NB4 (cell line): ENCODE measurements at regions not wholly inside any gene's neighbourhood (a gene's known extent, or its start where the extent isn't known, plus 50 kb on each side); places are given as distances from the start of the nearest gene placed in this dataset.

Source experiments
- DNase-seq: peaks from one replicate; pipeline ENCODE4 v3.0.0; 2010; ENCODE audit warnings: low read depth
- H3K4me3 ChIP-seq: one replicate; pipeline ENCODE4 v1.5.1; 2011; ENCODE audit warnings: mild to moderate bottlenecking, low read depth, low read length, moderate library complexity
- MYC ChIP-seq: IDR thresholded peaks from 2 replicates; pipeline ENCODE4 v1.6.1; 2011; ENCODE audit warnings: low read depth, low read length
- POLR2A ChIP-seq: IDR thresholded peaks from 2 replicates; pipeline ENCODE4 v1.6.1; 2011; ENCODE audit warnings: mild to moderate bottlenecking; ENCODE audit not compliant: insufficient read length; ENCODE audit errors: extremely low read depth
- TF ChIP-seq, protein P1 (sequence below): IDR thresholded peaks from one replicate; pipeline ENCODE4 v1.5.1; 2012; ENCODE audit warnings: low read depth, low read length
- TF ChIP-seq, protein P2 (sequence below): IDR thresholded peaks from 2 replicates; pipeline ENCODE4 v1.6.1; 2011; ENCODE audit warnings: low read depth, low read length

- DNase-seq: no peak
- H3K4me3 ChIP-seq: no peak overlapping the region
- no peak for TF ChIP-seq POLR2A
- TF ChIP-seq, protein P1, sequence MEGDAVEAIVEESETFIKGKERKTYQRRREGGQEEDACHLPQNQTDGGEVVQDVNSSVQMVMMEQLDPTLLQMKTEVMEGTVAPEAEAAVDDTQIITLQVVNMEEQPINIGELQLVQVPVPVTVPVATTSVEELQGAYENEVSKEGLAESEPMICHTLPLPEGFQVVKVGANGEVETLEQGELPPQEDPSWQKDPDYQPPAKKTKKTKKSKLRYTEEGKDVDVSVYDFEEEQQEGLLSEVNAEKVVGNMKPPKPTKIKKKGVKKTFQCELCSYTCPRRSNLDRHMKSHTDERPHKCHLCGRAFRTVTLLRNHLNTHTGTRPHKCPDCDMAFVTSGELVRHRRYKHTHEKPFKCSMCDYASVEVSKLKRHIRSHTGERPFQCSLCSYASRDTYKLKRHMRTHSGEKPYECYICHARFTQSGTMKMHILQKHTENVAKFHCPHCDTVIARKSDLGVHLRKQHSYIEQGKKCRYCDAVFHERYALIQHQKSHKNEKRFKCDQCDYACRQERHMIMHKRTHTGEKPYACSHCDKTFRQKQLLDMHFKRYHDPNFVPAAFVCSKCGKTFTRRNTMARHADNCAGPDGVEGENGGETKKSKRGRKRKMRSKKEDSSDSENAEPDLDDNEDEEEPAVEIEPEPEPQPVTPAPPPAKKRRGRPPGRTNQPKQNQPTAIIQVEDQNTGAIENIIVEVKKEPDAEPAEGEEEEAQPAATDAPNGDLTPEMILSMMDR: no peak
- TF ChIP-seq, protein P2, sequence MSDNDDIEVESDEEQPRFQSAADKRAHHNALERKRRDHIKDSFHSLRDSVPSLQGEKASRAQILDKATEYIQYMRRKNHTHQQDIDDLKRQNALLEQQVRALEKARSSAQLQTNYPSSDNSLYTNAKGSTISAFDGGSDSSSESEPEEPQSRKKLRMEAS: no peak
Observed at GRCh38 chr13:74017301-74018061, 116.7 kb downstream of the KLF12 start.

DNA sequence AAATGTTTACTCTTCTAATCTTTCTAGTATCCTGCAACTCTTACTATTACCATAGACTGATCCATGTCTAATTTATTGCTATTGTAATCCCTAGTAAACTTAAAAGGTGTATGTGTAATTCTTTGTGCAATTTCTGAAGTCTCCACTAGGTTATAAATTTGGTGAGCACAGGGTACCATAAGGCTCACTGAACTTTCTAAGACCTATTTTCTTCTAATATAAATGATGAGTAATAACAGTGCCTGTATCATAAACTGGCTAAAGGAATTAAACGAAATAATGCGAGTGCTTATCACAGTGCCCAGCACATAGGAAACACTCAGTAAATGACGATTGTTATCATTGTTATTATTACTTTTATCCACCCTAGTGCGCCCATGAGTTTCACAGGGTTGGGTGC is 119.1 kb downstream of the KLF12 start:
- TF ChIP-seq, protein P1: no peak
- TF ChIP-seq, protein P2: no peak
- no peak for TF ChIP-seq MYC
- TF ChIP-seq POLR2A: no peak
- no peak for DNase-seq

DNA sequence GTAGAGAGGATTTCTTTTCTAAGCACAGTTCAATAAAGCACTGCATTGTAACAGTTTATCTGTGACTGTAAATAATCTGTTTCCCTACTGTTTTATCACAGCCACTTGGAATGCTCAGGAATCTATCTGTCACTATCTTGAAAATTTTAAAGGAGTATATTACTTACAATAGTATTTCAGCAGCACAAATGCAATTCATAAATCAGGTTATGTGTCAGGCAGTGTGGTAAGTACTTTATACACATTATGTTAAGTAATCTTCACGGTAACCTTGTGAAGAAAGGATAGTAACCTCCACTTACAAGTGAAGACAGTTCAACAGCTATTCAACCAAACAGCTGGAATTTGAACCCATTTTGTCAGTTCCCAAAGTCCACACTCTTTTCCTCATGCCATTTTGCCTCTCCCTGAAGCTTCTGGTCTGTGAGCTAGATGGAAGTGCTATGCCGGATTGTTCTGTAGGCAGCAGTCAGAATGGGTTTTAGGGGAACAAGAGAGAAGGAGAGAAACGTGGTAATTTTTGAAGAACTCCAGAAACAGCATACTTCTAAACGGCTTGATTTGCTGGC is 125.0 kb downstream of the KLF12 start:
- no peak for TF ChIP-seq POLR2A
- TF ChIP-seq MYC: no peak
- TF ChIP-seq, protein P1: no peak
- TF ChIP-seq, protein P2: no peak
- DNase-seq: no peak
- no peak overlapping the region for H3K4me3 ChIP-seq

More for the DNA sequence above, 119.1 kb downstream of the KLF12 start:
- H3K4me3 ChIP-seq: no peak overlapping the region

GRCh38 chr13:74006666-74007065 is 127.5 kb downstream of the KLF12 start:
- H3K4me3 ChIP-seq: no peak overlapping the region
- no peak for DNase-seq
- TF ChIP-seq, protein P1: no peak
- TF ChIP-seq, protein P2: no peak
- TF ChIP-seq POLR2A (no peak), MYC (no peak)

- no peak overlapping the region for H3K4me3 ChIP-seq
- DNase-seq: no peak
- no peak for TF ChIP-seq POLR2A
- TF ChIP-seq, protein P2: no peak
- no peak for TF ChIP-seq MYC
- TF ChIP-seq, protein P1: no peak
Observed at GRCh38 chr13:74005320-74006157, 128.7 kb downstream of the KLF12 start.
